Stimulated activated CD8-positive, alpha-beta memory T cell treated with anti-CD3 and anti-CD28 coated beads, Interleukin-7, amount 100 ng/mL, for 24 hours (primary cell): ENCODE measurements at regions not wholly inside any gene's neighbourhood (a gene's known extent, or its start where the extent isn't known, plus 50 kb on each side); places are given as distances from the start of the nearest gene placed in this dataset.
"Not testable (repeated sequence)": the region's sequence is repeated elsewhere in the genome, so short reads cannot be mapped to it uniquely, and the experiment has no call there.

Experiments
- DNase-seq: peaks from one replicate; pipeline ENCODE4 v3.0.0-alpha.2; 2020; ENCODE audit warnings: low read depth

DNA sequence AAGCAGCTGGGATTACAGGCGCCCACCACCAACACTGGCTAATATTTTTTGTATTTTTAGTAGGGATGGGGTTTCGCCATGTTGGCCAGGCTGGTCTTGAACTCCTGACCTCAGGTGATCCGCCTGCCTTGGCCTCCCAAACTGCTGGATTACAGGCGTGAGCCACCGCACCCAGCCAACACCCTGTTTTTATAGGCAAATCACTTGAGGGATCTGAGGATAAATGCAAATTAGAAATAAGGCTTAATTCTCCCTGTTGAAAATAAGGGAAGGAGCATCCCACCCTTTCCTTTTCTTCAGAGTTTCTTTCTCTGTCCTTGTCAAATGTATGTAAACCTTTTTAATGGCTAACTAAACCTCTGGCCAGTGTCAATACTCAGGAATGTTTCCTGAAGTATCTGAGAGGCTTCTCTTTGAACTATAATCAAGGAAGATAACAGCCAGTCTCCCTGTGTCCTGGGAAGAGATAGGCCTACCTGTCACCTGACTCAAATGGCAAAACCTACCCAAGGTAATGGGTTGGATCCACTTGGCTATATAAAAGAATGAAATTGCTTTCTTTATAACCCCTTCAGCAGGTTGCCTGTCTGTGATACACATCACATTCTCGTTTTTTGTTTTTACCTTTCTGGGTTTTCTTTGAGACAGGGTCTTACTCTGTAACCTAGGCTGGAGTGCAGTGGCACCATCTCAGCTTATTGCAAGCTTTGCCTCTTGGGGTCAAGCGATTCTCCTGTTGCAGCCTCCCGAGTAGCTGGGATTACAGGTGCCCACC, 64.5 kb upstream of the TNFAIP3 start:
- no peak for DNase-seq

DNA sequence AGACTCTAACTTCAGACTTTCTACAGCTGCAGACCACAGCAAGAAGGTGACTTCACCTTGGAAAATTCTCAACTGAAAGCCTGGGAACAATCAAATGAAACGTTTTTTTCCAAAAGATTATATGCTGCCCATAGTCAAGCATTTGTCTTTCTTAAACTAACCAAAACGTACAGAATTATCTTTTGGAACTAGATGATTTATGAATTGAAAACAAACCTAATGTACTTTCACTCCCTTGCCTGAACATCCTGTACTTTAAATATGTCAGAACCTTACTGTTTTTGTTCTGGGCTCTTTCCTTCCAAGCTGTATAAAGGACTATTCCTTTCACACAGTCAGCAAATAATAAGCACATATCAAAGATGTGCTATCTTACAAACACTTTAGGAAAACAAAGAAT, 62.4 kb upstream of the TNFAIP3 start:
- no peak for DNase-seq

DNA sequence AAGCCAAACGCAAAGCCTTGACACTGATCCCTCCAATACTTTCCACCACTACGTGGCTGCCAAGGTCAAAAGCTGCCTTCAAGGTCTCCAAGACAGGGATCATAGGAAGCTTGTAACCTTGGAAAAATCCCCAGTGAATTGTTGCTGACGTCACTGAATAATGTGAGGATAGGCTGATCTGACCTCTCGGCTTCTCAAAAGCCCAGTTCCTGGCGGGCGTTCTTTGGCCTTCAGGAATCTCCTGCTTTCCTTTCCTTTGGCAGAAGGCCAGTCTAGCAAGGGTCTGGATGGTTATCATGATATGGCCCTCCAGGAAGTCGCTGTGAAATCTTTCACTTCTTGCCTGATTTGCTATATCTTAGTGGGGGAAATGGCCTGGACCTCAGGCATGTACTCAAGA, 61.4 kb upstream of the TNFAIP3 start:
- no peak for DNase-seq

DNA sequence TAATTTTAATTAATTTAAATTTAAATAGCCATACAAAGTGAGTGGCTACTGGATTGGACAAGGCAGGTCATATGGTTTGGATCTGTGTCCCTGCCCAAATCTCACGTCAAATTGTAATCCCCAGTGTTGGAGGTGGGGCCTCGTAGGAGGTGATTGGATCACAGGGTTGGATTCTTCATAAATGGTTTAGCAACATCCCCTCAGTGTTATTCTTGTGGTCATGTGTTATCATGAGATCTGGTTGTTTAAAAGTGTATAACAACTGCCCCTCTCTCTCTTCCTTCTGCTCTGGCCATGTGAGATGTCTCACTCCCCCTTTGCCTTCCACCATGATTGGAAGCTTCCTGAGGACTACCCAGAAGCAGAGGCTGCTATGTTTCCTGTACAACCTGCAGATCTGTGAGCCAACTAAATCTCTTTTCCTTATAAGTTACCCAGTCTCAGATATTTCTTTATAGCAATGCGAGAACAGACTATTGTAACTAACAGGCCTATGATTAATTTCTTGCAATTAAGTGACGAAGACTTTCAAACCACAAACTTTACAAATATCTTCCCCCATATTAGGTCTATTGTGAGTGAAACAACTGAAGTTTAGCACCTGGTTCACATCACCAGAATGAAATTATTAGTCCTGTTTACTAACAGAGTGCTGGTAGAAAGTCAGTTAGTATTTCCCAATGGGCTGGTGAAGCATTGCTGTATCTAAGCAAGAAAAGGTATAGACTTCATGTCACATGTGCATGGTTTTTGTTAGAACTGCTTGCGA, 60.0 kb upstream of the TNFAIP3 start:
- no peak for DNase-seq

DNA sequence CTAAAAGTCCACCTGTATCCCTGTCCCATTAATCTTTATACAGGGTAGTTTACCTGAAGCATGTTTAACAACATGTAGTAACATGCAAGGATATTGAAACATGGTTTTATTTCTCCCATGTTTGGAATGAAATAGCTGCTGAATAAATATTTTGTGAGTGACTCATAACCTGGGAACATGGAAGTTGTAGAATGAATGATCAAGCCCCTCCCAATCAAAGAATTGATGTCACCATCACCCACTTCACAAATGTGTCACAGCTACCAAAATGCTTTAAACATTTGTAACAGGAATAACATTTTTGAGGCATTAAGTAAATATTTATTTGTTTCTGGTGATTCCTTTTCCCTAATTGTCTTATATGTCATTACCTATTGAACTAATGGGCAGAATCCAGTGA, 58.9 kb upstream of the TNFAIP3 start:
- no peak for DNase-seq

DNA sequence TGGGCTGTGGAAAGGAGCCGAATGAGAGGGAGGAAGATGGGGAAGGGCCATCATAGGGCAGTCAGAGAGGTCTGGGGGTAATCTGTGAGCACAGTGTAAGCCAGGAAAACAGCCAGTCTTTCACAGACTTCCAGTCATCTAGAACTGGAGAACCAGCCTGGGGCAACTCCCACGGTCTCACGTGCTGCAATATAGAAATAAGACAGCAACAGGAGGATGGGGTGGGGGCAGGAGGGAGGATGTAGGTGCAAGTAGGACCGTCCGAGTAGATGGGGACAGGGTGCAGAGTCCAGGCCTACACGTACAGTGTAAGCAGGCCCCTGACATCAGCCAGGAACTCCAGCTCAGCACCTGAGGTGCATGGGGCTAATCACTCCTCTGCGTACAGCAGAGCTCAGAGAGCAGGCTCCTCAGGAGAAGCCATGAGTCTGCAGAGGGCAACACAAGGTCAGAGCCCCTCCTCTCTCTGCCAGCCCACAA, 58.2 kb upstream of the TNFAIP3 start:
- DNase-seq, result no peak

DNA sequence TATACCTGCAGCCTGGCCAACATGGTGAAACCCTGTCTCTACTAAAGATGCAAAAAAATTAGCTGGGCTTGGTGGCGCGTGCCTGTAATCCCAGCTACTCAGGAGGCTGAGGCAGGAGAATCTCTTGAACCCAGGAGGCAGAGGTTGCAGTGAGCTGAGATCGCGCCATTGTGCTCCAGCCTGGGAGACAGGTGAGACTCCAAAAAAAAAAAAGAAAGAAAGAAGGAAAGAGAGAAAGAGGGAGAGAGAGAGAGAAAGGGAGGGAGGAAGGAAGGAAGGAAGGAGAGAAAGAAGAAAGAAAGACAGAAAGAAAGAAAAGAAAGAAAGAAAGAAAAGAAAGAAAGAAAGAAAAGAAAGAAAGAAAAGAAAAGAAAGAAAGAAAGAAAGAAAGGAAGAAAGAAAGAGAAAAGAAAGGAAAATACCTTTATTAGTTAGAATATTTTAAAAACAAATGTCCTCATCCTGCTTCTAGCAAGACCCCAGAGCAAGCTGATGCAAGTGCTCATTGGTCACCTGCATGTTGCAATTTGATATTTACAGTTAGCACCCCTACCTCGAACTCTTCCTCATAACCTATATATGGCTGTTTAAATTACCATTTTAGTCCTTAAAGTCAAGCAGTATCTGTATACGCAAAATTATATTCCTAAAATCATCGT, 57.0 kb upstream of the TNFAIP3 start:
- DNase-seq, result not testable (repeated sequence)

- no peak for DNase-seq
Observed at GRCh38 chr6:137810554-137811120, 56.4 kb upstream of the TNFAIP3 start.

DNA sequence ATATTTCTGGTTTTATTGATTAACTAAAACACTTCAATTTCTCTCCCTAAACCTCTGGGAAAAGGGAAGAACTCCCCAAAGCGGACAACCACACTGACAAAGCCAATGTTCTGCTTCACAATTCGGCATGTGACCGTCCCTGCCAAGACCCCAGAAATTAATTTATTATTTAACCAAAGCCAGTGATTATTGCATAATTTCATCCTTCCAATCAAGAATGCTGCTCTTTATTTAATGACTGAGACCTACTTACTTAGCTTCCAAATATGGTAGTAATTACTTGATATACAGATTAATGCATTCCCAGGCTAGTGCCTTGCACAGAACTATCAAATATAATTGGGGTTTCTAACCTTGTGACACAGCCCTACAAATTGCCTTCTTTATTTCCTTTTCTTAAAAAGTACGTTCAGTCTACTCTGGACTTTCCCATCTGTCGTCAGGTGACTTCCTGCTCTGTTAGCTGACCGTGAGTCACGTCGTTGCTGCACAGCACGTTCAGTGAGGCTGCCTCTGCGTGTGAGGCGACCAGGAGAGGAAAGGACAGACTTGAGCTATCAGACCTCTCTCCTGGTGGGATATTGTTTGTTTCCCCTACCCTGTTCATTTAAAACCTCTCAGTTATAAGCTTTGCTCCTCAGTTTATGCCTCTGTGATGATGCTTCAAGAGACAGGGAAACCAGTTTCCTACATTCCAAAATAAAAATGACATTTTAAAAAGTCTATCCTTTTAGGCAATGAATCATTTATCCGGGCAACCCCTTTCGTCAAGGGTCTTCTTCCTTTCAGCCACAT, 55.7 kb upstream of the TNFAIP3 start:
- DNase-seq, result peak; percentile 43

DNA sequence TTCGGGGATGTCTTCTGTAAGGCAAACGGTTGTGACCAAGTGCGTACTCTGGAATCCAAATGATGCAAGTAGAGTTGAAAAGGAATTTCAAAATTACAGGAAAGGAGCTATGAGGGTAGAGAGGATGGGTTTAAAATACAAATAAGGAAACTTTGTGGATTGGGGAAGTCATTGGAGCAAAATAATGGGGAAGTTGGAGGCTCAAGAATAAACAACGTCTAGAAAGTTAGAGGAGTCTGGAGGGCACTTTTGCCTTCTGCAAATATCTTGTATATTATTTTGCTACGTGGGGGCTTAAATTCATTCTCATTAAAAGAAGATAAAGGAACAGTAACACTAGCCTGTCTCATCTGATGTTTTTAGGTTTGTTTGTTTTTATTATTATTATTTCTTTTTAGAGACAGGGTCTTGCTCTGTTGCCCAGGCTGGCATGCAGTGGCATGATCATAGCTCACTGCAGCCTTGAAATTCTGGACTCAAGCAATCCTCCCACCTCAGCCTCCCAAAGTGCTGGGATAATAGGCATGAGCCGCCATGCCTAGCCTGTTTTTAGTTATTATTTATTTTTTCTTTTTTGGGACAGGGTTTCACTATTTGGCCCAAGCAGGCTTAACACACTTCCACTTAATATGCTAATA, 55.0 kb upstream of the TNFAIP3 start:
- DNase-seq, result no peak

GRCh38 chr6:137813308-137813970, 53.6 kb upstream of the TNFAIP3 start:
- no peak for DNase-seq

DNA sequence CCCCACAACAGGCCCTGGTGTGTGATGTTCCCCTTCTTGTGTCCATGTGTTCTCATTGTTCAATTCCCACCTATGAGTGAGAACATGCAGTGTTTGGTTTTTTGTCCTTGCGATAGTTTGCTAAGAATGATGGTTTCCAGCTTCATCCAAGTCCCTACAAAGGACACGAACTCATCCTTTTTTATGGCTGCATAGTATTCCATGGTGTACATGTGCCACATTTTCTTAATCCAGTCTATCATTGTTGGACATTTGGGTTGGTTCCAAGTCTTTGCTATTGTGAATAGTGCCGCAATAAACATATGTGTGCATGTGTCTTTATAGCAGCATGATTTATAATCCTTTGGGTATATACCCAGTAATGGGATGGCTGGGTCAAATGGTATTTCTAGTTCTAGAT, 53.0 kb upstream of the TNFAIP3 start:
- not testable (repeated sequence) for DNase-seq

DNA sequence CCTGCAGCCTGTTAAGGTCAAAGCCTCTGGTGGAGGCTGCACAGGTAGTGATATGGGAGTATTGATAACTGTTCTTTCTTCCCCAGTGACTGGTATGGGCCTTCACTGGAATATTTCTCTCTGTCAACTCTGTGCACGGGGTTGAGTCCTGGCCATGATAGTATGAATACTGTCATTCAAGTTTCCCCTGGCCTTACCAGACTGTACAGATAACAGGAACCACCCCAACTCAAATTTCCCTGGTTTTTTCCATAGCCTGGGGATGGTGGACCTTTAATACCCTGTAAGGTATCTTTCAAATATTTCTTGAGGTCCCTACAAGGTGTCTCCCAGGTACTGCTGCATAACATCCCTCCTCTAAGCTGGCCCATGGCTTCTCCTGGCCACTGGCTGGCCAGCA, 51.4 kb upstream of the TNFAIP3 start:
- no peak for DNase-seq

- DNase-seq, result no peak
Observed at GRCh38 chr6:137816133-137816579, 50.9 kb upstream of the TNFAIP3 start.

GRCh38 chr6:137816688-137817618, 50.1 kb upstream of the TNFAIP3 start:
- no peak for DNase-seq
